Ishikawa (cell line): ENCODE measurements at regions not wholly inside any gene's neighbourhood (a gene's known extent, or its start where the extent isn't known, plus 50 kb on each side); places are given as distances from the start of the nearest gene placed in this dataset.

Experiments
- CEBPB ChIP-seq: IDR thresholded peaks from 2 replicates; pipeline ENCODE4 v1.6.1; 2012
- CREB1 ChIP-seq: IDR thresholded peaks from 2 replicates; pipeline ENCODE4 v1.6.1; 2012; ENCODE audit warnings: low read depth
- EGR1 ChIP-seq: IDR thresholded peaks from 2 replicates; pipeline ENCODE4 v1.6.1; 2012
- EP300 ChIP-seq: IDR thresholded peaks from 2 replicates; pipeline ENCODE4 v1.6.1; 2012; ENCODE audit warnings: borderline replicate concordance
- FOXM1 ChIP-seq: IDR thresholded peaks from 2 replicates; pipeline ENCODE4 v1.6.1; 2012; ENCODE audit warnings: low read depth, borderline replicate concordance
- MAX ChIP-seq: IDR thresholded peaks from 2 replicates; pipeline ENCODE4 v1.6.1; 2012
- NFIC ChIP-seq: IDR thresholded peaks from 2 replicates; pipeline ENCODE4 v1.6.1; 2012
- RAD21 ChIP-seq: IDR thresholded peaks from 2 replicates; pipeline ENCODE4 v1.6.1; 2012; ENCODE audit warnings: low read depth
- REST ChIP-seq: IDR thresholded peaks from 2 replicates; pipeline ENCODE4 v1.6.1; 2012; ENCODE audit warnings: low read depth, mild to moderate bottlenecking
- TAF1 ChIP-seq: IDR thresholded peaks from 2 replicates; pipeline ENCODE4 v1.6.1; 2012; ENCODE audit warnings: low read depth, mild to moderate bottlenecking
- TEAD4 ChIP-seq: IDR thresholded peaks from 2 replicates; pipeline ENCODE4 v1.6.1; 2012
- YY1 ChIP-seq: IDR thresholded peaks from 2 replicates; pipeline ENCODE4 v1.6.1; 2012; ENCODE audit warnings: low read depth

- TF ChIP-seq EP300 (no peak), TAF1 (no peak), EGR1 (no peak), YY1 (no peak), MAX (no peak), CEBPB (no peak), RAD21 (no peak), NFIC (no peak), TEAD4 (no peak), FOXM1 (no peak), CREB1 (no peak), REST (no peak)
These were observed 281.6 kb upstream of the E2F7 start for GRCh38 chr12:77347017-77347416.
